GM13976 (cell line): ENCODE measurements at regions not wholly inside any gene's neighbourhood (a gene's known extent, or its start where the extent isn't known, plus 50 kb on each side); places are given as distances from the start of the nearest gene placed in this dataset.

Experiments
- DNase-seq: peaks from one replicate; pipeline ENCODE4 v3.0.0; 2012; ENCODE audit warnings: low spot score
- CTCF ChIP-seq: IDR thresholded peaks from 2 replicates; pipeline ENCODE4 v1.5.1; 2012; ENCODE audit warnings: borderline replicate concordance, mild to moderate bottlenecking; ENCODE audit not compliant: insufficient read depth; ENCODE audit errors: extremely low read depth, missing control alignments, control extremely low read depth
- in situ Hi-C: fragments of 300-500 bp; cut with MboI; formaldehyde crosslinking; loops from one replicate; pipeline ENCODE4 v1.12.0; 2022; ENCODE audit warnings: low sequenced_read_pairs, mixed read lengths, inconsistent platforms; ENCODE audit not compliant: unreplicated experiment

GRCh38 chr20:2212456-2213015, 83.3 kb upstream of the TGM3 start:
- TF ChIP-seq CTCF: no peak
- in situ Hi-C loops: loop anchor here (25.0 kb wide), 1 partner anchor 250 kb away; the partner anchor contains the start of gene SNRPB
- no peak for DNase-seq

GRCh38 chr20:2213401-2213800, 82.4 kb upstream of the TGM3 start:
- no peak for TF ChIP-seq CTCF
- in situ Hi-C loops: loop anchor here (25.0 kb wide), 1 partner anchor 249 kb away; the partner anchor contains the start of gene SNRPB
- no peak for DNase-seq

GRCh38 chr20:2217857-2218539, 77.8 kb upstream of the TGM3 start:
- TF ChIP-seq CTCF: no peak
- no peak for DNase-seq
- in situ Hi-C loops: loop anchor here (25.0 kb wide), 1 partner anchor 244 kb away; the partner anchor contains the start of gene SNRPB

GRCh38 chr20:2219481-2220006, 76.3 kb upstream of the TGM3 start:
- in situ Hi-C loops: loop anchor here (25.0 kb wide), 1 partner anchor 243 kb away; the partner anchor contains the start of gene SNRPB
- TF ChIP-seq CTCF: no peak
- DNase-seq: no peak

GRCh38 chr20:2220298-2220697, 75.5 kb upstream of the TGM3 start:
- in situ Hi-C loops: loop anchor here (25.0 kb wide), 1 partner anchor 242 kb away; the partner anchor contains the start of gene SNRPB
- no peak for TF ChIP-seq CTCF
- no peak for DNase-seq

GRCh38 chr20:2221921-2222320, 73.9 kb upstream of the TGM3 start:
- TF ChIP-seq CTCF: no peak
- DNase-seq: no peak
- in situ Hi-C loops: loop anchor here (25.0 kb wide), 1 partner anchor 240 kb away; the partner anchor contains the start of gene SNRPB
